Colonic mucosa (tissue), 4 donors: ENCODE measurements at regions not wholly inside any gene's neighbourhood (a gene's known extent, or its start where the extent isn't known, plus 50 kb on each side); places are given as distances from the start of the nearest gene placed in this dataset.

Source experiments
- DNase-seq: peaks from one replicate; pipeline ENCODE4 v3.0.0-alpha.2; 2020
- H3K27ac ChIP-seq: fragments of 200-600 bp; one replicate; pipeline ENCODE4 v1.8.0; 2021
- H3K27me3 ChIP-seq: fragments of 200-600 bp; one replicate; pipeline ENCODE4 v1.8.0; 2021
- H3K36me3 ChIP-seq: fragments of 200-600 bp; one replicate; pipeline ENCODE4 v1.8.0; 2021
- H3K4me1 ChIP-seq: fragments of 200-600 bp; one replicate; pipeline ENCODE4 v1.8.0; 2021; ENCODE audit warnings: mild to moderate bottlenecking
- H3K4me3 ChIP-seq: fragments of 200-600 bp; one replicate; pipeline ENCODE4 v1.8.0; 2021
- H3K9ac ChIP-seq, 2 donors: one replicate each; pipeline ENCODE4 v1.7.0; 2013; ENCODE audit warnings: control low read depth in 2 of 2, low read depth in 2 of 2, low read length in 2 of 2
- H3K9me3 ChIP-seq: fragments of 200-600 bp; one replicate; pipeline ENCODE4 v1.8.0; 2021
- intact Hi-C: fragments of 100-400 bp; cut with DNase I; formaldehyde crosslinking; loops from one replicate; pipeline ENCODE4 v1.14.1; 2022
- TF ChIP-seq, protein P1 (sequence below): fragments of 200-600 bp; IDR thresholded peaks from one replicate; pipeline ENCODE4 v1.8.0; 2022; ENCODE audit warnings: antibody characterized with exemption, mild to moderate bottlenecking
- donor health status: healthy.
- donor health status: DM: no; HTN: no; CAD: no.
- donor health status: DM: no; HTN: no; CAD: no.

- Histone ChIP-seq H3K4me1 (no peaks in the 10 kb centered on the region), H3K4me3 (no peak overlapping the region), H3K27me3 (no peaks in the 10 kb centered on the region), H3K9ac (no peak overlapping the region), H3K36me3 (no peaks in the 10 kb centered on the region), H3K27ac (no peak overlapping the region), H3K9me3 (no peaks in the 10 kb centered on the region)
- DNase-seq: no peak
- intact Hi-C loops: no loop called here
- TF ChIP-seq, protein P1, sequence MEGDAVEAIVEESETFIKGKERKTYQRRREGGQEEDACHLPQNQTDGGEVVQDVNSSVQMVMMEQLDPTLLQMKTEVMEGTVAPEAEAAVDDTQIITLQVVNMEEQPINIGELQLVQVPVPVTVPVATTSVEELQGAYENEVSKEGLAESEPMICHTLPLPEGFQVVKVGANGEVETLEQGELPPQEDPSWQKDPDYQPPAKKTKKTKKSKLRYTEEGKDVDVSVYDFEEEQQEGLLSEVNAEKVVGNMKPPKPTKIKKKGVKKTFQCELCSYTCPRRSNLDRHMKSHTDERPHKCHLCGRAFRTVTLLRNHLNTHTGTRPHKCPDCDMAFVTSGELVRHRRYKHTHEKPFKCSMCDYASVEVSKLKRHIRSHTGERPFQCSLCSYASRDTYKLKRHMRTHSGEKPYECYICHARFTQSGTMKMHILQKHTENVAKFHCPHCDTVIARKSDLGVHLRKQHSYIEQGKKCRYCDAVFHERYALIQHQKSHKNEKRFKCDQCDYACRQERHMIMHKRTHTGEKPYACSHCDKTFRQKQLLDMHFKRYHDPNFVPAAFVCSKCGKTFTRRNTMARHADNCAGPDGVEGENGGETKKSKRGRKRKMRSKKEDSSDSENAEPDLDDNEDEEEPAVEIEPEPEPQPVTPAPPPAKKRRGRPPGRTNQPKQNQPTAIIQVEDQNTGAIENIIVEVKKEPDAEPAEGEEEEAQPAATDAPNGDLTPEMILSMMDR: no peak
Observed at GRCh38 chr7:52005613-52006012, 689.0 kb upstream of the COBL start.

DNA sequence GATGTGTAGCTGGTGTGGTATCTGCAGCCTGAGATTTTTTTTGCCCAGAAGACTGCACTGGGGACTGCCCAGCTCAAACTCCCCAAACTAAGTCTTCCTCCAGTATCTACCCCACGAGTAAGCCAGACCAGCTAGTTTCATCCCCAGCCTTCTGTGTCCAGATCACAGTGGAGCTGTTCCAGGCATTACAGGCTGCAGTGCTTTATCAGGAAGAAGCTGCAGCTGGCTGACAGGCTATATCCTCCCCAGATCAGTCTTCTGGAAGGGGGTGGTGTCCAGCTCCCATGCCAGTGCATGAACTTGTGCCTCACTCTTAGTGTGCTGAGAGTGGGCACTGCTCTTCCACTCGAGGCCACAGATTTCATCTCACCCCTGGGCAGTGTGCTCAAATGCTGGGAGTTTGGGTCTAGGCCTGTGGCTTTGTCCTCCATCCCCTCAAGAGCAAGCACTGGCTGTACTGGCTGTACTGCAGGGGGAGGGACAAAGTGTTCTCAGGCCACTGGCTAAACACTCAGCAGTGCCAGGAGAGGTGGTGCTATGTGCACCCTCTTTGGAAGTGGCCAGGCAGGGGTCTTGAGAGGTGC, 679.1 kb upstream of the COBL start:
- Histone ChIP-seq H3K27ac (no peak overlapping the region), H3K9ac (no peak overlapping the region), H3K9me3 (no peaks in the 10 kb centered on the region), H3K4me1 (no peaks in the 10 kb centered on the region), H3K36me3 (no peaks in the 10 kb centered on the region), H3K27me3 (no peaks in the 10 kb centered on the region), H3K4me3 (no peak overlapping the region)
- DNase-seq: no peak
- intact Hi-C loops: no loop called here
- TF ChIP-seq, protein P1: no peak

DNA sequence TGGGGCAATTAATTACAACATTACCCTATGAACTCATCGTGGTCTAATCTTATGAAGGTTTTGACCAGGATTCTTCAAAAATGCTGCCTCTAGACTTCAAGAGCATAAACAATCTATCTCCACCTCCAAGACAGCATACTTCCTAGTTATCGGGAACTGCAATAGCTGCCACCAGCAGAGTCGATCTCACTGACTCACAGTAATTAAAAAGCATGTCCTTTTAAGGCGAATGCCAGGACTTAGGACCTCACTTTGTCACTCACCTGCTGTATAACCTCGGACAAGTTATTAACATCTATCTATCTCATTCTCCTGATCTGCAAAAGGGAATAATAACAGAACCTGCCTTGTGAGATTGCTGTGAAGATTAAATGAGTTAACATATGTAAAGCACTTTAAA, 666.0 kb upstream of the COBL start:
- no peak overlapping the region for H3K9ac ChIP-seq
- no peaks in the 10 kb centered on the region for H3K9me3 ChIP-seq
- DNase-seq: no peak
- no peaks in the 10 kb centered on the region for H3K4me1 ChIP-seq
- H3K36me3 ChIP-seq: no peaks in the 10 kb centered on the region
- H3K27me3 ChIP-seq: no peaks in the 10 kb centered on the region
- TF ChIP-seq, protein P1: no peak
- intact Hi-C loops: no loop called here
- H3K27ac ChIP-seq: no peak overlapping the region
- no peak overlapping the region for H3K4me3 ChIP-seq

- no peaks in the 10 kb centered on the region for H3K9me3 ChIP-seq
- H3K4me1 ChIP-seq: no peaks in the 10 kb centered on the region
- no peaks in the 10 kb centered on the region for H3K27me3 ChIP-seq
- intact Hi-C loops: no loop called here
- no peaks in the 10 kb centered on the region for H3K36me3 ChIP-seq
- no peak overlapping the region for H3K27ac ChIP-seq
- TF ChIP-seq, protein P1: no peak
- no peak overlapping the region for H3K4me3 ChIP-seq
- DNase-seq: no peak
- H3K9ac ChIP-seq: no peak overlapping the region
Observed at GRCh38 chr7:51980812-51981211, 664.2 kb upstream of the COBL start.

DNA sequence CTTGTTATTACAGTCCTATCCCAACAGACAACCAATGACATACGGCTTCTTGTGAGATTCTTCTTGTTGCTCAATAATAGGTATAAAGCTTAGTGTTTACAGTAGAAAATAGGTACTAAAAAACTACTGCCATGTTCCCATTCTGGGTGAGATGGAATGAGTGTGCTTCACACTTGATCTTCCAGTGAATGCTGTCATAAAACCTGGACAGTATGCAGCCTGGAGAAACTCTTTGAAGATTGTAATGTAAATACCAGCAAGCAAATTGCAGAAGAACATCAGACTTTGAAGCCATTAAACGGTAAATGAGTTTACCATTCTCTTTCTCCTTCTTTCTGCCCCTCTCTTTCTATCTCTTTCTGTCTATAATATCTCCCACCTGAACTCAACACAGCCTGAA, 663.7 kb upstream of the COBL start:
- intact Hi-C loops: no loop called here

More for the DNA sequence above, 663.7 kb upstream of the COBL start:
- Histone ChIP-seq H3K36me3 (no peaks in the 10 kb centered on the region), H3K27me3 (no peaks in the 10 kb centered on the region), H3K4me3 (no peak overlapping the region), H3K9ac (no peak overlapping the region), H3K4me1 (no peaks in the 10 kb centered on the region), H3K27ac (no peak overlapping the region), H3K9me3 (no peaks in the 10 kb centered on the region)
- DNase-seq: no peak
- TF ChIP-seq, protein P1: no peak
